Activated CD4-positive, alpha-beta T cell treated with anti-CD3 and anti-CD28 coated beads for 36 hours (primary cell): ENCODE measurements at regions not wholly inside any gene's neighbourhood (a gene's known extent, or its start where the extent isn't known, plus 50 kb on each side); places are given as distances from the start of the nearest gene placed in this dataset.

Experiments used
- ATAC-seq: fragments of 200-7000 bp; cut with Tn5 transposase; one replicate; pipeline ENCODE4 v1.10.0; 2021; ENCODE audit warnings: mild to moderate bottlenecking, moderate library complexity
- CTCF ChIA-PET: fragments of 350-600 bp; sonication (Branson Sonifier 250); formaldehyde crosslinking; loops from one replicate; lab custom pipeline; 2021; ENCODE audit warnings: antibody characterized with exemption; lab: Charles Lee
- POLR2A ChIA-PET: fragments of 350-600 bp; sonication (Branson Sonifier 250); formaldehyde crosslinking; loops from one replicate; lab custom pipeline; 2021; ENCODE audit warnings: antibody characterized with exemption, inconsistent platforms; lab: Charles Lee
- DNase-seq: peaks from one replicate; pipeline ENCODE4 v3.0.0-alpha.2; 2020
- H3K27ac Mint-ChIP-seq: one replicate; pipeline ENCODE4 v1.8.0; 2021; ENCODE audit warnings: mixed read lengths
- H3K27me3 Mint-ChIP-seq: one replicate; pipeline ENCODE4 v1.8.0; 2021; ENCODE audit warnings: mixed read lengths
- H3K36me3 Mint-ChIP-seq: one replicate; pipeline ENCODE4 v1.8.0; 2021; ENCODE audit warnings: low read depth, mixed read lengths
- H3K4me1 Mint-ChIP-seq: one replicate; pipeline ENCODE4 v1.8.0; 2021; ENCODE audit warnings: mixed read lengths
- H3K4me3 Mint-ChIP-seq: one replicate; pipeline ENCODE4 v1.8.0; 2021; ENCODE audit warnings: mild to moderate bottlenecking, moderate library complexity, mixed read lengths
- H3K9me3 Mint-ChIP-seq: one replicate; pipeline ENCODE4 v1.8.0; 2021; ENCODE audit warnings: low read depth, mixed read lengths
- intact Hi-C, 2 experiments: fragments of 100-400 bp; cut with DNase I in 1 of 2; cut with micrococcal nuclease in 1 of 2; formaldehyde crosslinking; loops; one replicate each; pipeline versions ENCODE4 v1.14.2 to v1.15.1; 2022 to 2024; cut with DNase I, micrococcal nuclease

DNA sequence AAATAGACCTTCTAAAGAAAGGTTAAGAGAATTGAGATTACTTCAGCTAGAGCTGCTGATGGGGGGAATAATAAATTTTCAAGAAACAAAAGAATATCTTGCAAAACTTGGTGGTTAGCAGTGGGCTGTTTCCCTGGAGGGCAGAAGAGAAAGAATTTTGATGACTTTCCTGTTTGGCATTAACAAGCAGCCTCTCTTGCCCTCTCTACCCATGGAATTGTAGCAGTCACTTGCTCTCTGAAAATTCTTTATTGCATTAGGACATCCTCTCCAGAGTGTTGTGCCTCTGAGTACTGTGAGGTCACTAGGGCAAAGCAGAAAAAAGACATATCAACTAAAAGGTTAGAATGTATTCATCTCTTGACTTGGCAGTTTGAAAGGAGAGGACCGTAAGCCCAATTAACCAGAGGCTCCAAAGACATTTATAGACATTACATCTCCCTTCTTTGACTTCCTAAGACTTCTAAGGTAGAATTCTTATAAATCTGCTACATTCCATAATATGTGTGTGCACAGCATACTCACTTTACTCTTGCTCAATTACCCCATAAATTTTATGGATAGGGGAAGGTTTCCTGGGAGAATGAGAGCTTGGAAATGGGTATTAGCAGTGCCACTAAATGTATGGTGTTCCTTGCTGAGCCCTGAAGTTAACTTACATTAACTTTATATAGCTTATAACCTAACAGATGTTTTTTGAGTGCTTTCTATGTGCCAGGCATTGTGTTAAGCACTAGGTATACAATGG is 215.3 kb downstream of the KIF20B start:
- H3K27ac Mint-ChIP-seq: no peak overlapping the region
- H3K4me3 Mint-ChIP-seq: no peak overlapping the region
- intact Hi-C loops: no loop called here
- H3K4me1 Mint-ChIP-seq: no peaks in the 10 kb centered on the region
- H3K9me3 Mint-ChIP-seq: no peaks in the 10 kb centered on the region
- no peaks in the 10 kb centered on the region for H3K36me3 Mint-ChIP-seq
- ChIA-PET CTCF (interaction anchor here (0.6 kb wide), 1 partner anchor 44 kb away, joined by 3 read pairs; no protein-coding TSS in a partner anchor), POLR2A (no interaction called here)
- peaks cover 9% of the 10 kb centered on the region for H3K27me3 Mint-ChIP-seq
- no peak for DNase-seq
- no peak for ATAC-seq

DNA sequence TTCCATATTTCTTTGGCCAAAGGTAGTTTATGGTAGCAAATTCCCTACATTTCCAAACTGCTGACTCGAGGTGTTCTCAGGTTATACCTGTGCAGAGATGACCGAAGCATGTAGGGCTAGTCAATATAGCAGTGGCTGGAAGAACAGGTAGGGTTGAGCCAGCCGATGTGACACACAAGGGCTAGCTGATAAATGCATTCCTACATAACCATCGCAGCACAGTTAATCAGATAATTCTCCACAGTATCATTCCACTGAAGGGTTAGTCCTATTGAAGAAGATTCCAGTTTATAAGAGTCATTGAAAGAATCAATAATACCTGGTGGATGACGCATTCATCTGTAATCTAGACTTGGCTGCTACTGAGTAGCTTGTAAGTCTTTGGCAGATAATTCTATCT is 220.0 kb downstream of the KIF20B start:
- no peaks in the 10 kb centered on the region for H3K4me1 Mint-ChIP-seq
- DNase-seq (no peak), ATAC-seq (no peak)
- ChIA-PET POLR2A (no interaction called here), CTCF (no interaction called here)
- peaks cover 2% of the 10 kb centered on the region for H3K27me3 Mint-ChIP-seq
- no peaks in the 10 kb centered on the region for H3K9me3 Mint-ChIP-seq
- H3K36me3 Mint-ChIP-seq: no peaks in the 10 kb centered on the region
- intact Hi-C loops: no loop called here
- H3K27ac Mint-ChIP-seq: no peak overlapping the region
- no peak overlapping the region for H3K4me3 Mint-ChIP-seq

DNA sequence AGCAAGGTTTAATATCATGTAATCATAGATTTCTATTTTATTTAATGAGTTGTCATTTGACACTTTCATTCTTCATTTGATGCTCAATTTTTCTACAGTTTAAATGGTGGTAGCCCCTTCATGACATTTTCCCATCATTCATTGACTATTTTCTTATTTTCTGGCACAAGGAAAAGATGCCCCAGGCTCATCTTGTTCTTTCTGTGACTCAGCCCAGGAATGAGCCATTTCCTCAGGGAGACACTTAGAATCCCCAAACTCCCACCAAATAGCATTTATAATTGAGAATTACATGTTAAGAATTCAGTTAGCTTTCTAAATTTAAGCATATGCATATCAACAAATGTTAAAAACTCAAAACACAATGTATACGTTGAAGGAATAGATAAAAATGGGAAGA is 222.3 kb downstream of the KIF20B start:
- H3K9me3 Mint-ChIP-seq: no peaks in the 10 kb centered on the region
- no peak overlapping the region for H3K27ac Mint-ChIP-seq
- CTCF ChIA-PET: no interaction called here
- no peaks in the 10 kb centered on the region for H3K27me3 Mint-ChIP-seq
- POLR2A ChIA-PET: no interaction called here
- ATAC-seq (no peak), DNase-seq (no peak)
- H3K36me3 Mint-ChIP-seq: no peaks in the 10 kb centered on the region
- intact Hi-C loops: no loop called here
- H3K4me1 Mint-ChIP-seq: no peaks in the 10 kb centered on the region
- no peak overlapping the region for H3K4me3 Mint-ChIP-seq

DNA sequence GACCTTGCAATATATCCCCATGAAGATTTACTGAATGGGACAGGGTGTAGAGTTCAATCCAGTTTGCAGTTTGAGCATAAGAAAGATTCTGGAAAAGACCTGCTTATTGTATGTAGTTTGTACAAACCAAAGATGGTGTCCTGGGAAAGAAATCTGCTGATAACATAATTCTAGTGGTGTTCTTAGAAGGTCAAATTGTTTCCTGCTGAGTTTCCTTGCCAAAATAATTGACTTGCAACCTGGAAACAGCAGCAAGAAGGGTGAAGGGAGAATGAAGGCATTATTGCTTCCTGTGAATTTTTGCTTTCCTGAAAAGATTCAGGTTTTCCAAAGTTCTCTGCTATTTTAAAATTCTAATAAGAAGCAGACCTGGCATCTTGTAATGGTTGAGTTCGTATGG is 222.9 kb downstream of the KIF20B start:
- no peak overlapping the region for H3K27ac Mint-ChIP-seq
- no peaks in the 10 kb centered on the region for H3K27me3 Mint-ChIP-seq
- intact Hi-C loops: no loop called here
- no peak for DNase-seq
- no peaks in the 10 kb centered on the region for H3K36me3 Mint-ChIP-seq
- no peak overlapping the region for H3K4me3 Mint-ChIP-seq
- ChIA-PET POLR2A (no interaction called here), CTCF (no interaction called here)
- ATAC-seq: no peak
- H3K9me3 Mint-ChIP-seq: no peaks in the 10 kb centered on the region
- no peaks in the 10 kb centered on the region for H3K4me1 Mint-ChIP-seq

DNA sequence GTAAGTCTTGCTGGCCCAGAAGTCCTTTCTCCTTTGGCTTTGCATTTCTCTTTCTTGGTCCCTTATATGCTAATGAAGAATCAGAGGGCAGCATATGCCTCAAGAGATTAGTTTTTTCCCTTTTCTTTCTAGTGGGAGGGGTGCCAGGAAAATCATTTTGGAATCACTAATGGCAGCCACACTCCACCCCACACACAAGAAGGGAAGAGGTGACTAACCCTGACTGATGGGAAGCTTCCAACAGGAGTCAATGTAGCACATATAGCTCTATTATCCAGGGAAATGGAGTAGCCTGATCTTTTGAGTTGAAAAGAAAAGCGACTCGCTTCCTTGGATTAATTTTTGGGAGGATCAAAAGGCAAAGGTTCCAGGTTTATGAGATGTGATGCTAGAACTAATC is 225.3 kb downstream of the KIF20B start:
- ChIA-PET POLR2A (no interaction called here), CTCF (no interaction called here)
- H3K4me3 Mint-ChIP-seq: no peak overlapping the region
- H3K27me3 Mint-ChIP-seq: no peaks in the 10 kb centered on the region
- no peak overlapping the region for H3K27ac Mint-ChIP-seq
- H3K9me3 Mint-ChIP-seq: no peaks in the 10 kb centered on the region
- intact Hi-C loops: no loop called here
- H3K36me3 Mint-ChIP-seq: no peaks in the 10 kb centered on the region
- ATAC-seq (no peak), DNase-seq (no peak)
- H3K4me1 Mint-ChIP-seq: no peaks in the 10 kb centered on the region

DNA sequence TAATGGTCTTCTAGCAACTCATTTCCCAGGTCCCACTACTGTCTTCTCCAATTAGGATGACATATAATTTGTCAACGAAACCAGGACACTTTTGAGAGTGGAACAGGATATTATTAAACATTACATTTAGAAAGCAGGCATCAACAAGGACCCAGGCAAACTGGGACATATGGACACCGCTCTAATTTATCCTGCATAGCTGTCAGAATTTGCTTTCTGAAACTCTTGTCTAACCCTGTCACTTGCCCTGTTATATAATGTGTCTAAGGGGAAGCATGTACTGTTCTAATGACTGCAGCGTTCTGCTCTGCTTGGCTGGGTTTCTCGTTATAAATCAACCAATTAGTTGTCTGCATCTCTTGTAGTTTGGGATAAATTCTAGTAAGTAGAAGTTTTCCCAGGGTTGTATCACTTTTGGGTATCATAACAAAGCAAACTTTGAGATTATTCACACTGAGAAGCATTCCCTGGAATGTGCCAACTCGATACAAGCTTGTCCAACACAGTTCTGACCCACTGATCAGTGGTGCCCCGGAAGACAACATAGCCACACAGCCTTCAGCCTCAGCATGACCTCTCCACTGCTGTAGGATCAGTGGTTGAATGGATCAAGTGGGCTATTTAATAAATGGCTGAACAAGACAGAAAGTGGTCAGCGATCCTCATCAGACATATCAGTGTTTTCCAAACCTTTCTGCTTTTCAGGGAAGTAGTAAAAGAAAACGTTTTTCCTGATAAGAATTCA is 228.1 kb downstream of the KIF20B start:
- intact Hi-C loops: no loop called here
- Mint-ChIP-seq H3K27ac (no peak overlapping the region), H3K36me3 (no peaks in the 10 kb centered on the region), H3K4me3 (no peak overlapping the region), H3K9me3 (no peaks in the 10 kb centered on the region), H3K4me1 (no peaks in the 10 kb centered on the region), H3K27me3 (peaks cover 3% of the 10 kb centered on the region)
- ChIA-PET POLR2A (no interaction called here), CTCF (no interaction called here)
- DNase-seq (no peak), ATAC-seq (no peak)

DNA sequence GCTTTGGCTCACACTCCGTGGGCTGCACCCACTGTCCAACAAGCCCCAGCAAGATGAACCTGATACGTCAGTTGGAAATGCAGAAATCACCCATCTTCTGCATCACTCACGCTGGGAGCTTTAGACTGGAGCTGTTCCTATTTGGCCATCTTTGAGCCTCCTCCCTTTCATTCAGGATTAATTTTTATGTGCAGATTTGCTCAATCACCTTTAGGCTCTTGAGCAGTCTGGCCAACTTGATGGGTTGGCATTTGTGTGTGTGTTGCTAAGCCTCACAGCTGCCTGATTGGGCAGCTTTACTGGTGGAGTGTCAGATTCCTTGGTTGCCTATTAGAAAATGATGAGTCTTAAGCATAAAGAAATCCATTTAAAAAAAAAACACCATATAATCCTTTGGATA is 236.1 kb downstream of the KIF20B start:
- no peak for ATAC-seq
- Mint-ChIP-seq H3K27ac (no peak overlapping the region), H3K4me3 (no peak overlapping the region), H3K4me1 (no peaks in the 10 kb centered on the region), H3K27me3 (peaks cover 8% of the 10 kb centered on the region), H3K9me3 (no peaks in the 10 kb centered on the region), H3K36me3 (no peaks in the 10 kb centered on the region)
- intact Hi-C loops: no loop called here
- CTCF ChIA-PET: no interaction called here
- POLR2A ChIA-PET: no interaction called here
- DNase-seq: no peak

DNA sequence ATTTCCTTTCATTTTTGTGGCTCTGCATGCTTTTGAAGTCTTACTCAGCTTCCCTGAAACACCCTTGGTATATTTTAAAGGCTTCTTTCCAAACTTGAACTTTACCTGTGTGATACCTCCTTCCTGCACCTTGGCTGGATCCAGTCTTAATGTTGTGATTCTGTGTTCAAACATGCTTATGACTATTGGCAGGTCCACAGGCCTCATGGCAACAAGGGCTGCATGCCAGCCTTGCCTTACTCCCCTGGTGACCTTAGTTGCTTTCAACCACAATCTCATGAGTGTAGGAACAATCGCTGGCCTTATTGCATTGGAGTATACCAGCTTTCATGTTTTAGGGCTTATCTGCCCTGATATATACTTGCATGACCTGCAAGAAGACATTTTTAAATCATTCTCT is 238.7 kb downstream of the KIF20B start:
- CTCF ChIA-PET: no interaction called here
- Mint-ChIP-seq H3K4me3 (no peak overlapping the region), H3K36me3 (no peaks in the 10 kb centered on the region), H3K27ac (no peak overlapping the region), H3K27me3 (peaks cover 2% of the 10 kb centered on the region), H3K9me3 (no peaks in the 10 kb centered on the region), H3K4me1 (no peaks in the 10 kb centered on the region)
- ATAC-seq (no peak), DNase-seq (no peak)
- POLR2A ChIA-PET: no interaction called here
- intact Hi-C loops: no loop called here

DNA sequence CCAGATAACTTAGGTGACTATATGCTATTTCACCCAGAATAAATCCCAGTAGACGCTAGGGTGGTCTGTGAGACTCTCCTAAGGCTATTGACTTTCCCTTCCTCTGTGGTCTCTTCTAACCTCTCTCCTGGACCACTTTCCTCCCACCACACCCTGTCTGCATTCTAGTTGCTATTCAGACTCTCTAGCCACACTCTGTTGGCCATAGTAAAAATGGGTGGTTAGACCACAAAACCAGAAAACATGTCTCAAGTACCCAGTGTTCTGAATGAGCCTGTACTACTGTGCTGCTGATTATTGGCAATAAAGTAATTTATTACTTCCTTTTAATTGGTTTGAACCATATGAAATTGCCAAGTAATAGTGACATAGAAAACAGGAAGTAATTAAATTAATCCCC is 240.8 kb downstream of the KIF20B start:
- no peaks in the 10 kb centered on the region for H3K9me3 Mint-ChIP-seq
- H3K36me3 Mint-ChIP-seq: no peaks in the 10 kb centered on the region
- H3K4me1 Mint-ChIP-seq: peaks cover 6% of the 10 kb centered on the region
- no peak for DNase-seq
- POLR2A ChIA-PET: no interaction called here
- CTCF ChIA-PET: no interaction called here
- intact Hi-C loops: no loop called here
- H3K27ac Mint-ChIP-seq: no peak overlapping the region
- ATAC-seq: no peak
- H3K4me3 Mint-ChIP-seq: no peak overlapping the region
- H3K27me3 Mint-ChIP-seq: no peaks in the 10 kb centered on the region

DNA sequence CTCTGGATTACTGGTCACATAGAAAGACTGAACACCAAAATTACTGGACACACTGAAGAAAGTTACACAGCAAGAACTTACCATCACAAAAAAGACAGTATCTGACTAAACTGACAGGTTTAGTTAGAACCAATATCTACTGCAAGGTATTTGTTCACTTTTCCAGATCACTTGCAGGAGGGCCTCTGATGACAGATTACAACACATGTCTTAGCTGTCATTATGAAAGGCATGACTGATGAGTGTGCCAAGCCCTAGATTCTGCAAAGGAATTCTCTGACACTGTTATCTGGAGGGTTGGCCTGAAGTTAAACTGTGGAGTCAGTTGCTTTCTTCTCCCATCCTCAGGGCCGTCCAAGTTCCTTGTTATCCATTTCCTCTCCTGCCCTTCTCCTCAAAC is 242.7 kb downstream of the KIF20B start:
- Mint-ChIP-seq H3K4me3 (no peak overlapping the region), H3K27me3 (no peaks in the 10 kb centered on the region), H3K36me3 (no peaks in the 10 kb centered on the region), H3K9me3 (no peaks in the 10 kb centered on the region), H3K4me1 (peaks cover 6% of the 10 kb centered on the region), H3K27ac (no peak overlapping the region)
- ATAC-seq (no peak), DNase-seq (no peak)
- ChIA-PET POLR2A (no interaction called here), CTCF (no interaction called here)
- intact Hi-C loops: no loop called here

DNA sequence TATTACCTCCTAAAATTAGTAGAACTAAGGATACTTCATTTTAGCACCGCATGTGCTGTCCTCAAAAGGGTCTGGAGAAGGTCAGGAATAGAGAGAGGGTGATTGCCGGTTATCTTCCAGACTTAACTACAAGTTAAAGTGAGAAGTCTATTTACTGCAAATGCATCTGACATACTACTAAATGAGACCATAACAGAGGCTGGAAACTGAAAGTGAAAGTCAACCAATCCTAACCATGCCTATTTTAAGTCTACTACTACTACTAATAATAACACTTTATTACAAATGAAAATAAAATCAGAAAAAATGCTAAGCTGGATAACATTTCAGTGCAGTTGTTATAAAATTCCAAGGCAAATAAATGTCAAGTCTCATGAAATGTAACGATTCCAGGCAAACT is 244.7 kb downstream of the KIF20B start:
- intact Hi-C loops: no loop called here
- DNase-seq (no peak), ATAC-seq (no peak)
- Mint-ChIP-seq H3K27me3 (no peaks in the 10 kb centered on the region), H3K4me3 (no peak overlapping the region), H3K27ac (no peak overlapping the region), H3K4me1 (peaks cover 6% of the 10 kb centered on the region), H3K36me3 (no peaks in the 10 kb centered on the region), H3K9me3 (no peaks in the 10 kb centered on the region)
- ChIA-PET CTCF (interaction anchor here (0.8 kb wide), 1 partner anchor 92 kb away, joined by 3 read pairs; no protein-coding TSS in a partner anchor), POLR2A (no interaction called here)

DNA sequence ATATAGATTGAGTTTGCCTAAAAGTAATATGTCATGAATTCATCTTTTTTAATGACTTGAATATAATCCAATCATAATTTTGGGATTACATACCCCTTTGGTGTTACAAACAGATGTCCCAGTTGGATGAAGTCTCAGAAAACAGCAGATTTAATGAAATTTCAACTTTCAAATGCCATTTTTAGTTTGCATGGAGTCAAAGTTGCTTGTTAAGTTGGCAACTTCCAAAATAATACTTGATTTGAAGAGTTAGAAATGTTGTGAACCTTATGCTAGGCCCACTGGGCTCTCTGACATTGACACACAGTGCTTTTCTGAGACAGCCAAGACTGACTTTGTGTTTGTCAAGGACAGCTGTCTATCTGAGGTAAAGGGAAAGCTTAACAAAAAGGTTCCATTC is 248.1 kb downstream of the KIF20B start:
- Mint-ChIP-seq H3K9me3 (no peaks in the 10 kb centered on the region), H3K27ac (no peak overlapping the region), H3K36me3 (no peaks in the 10 kb centered on the region), H3K4me1 (peaks cover 6% of the 10 kb centered on the region), H3K27me3 (peaks cover 4% of the 10 kb centered on the region), H3K4me3 (no peak overlapping the region)
- ChIA-PET CTCF (no interaction called here), POLR2A (no interaction called here)
- no peak for ATAC-seq
- intact Hi-C loops: no loop called here
- DNase-seq: no peak
